ENCODE measurements at regions not wholly inside any gene's neighbourhood (a gene's known extent, or its start where the extent isn't known, plus 50 kb on each side); places are given as distances from the start of the nearest gene placed in this dataset.
"Not testable (repeated sequence)": the region's sequence is repeated elsewhere in the genome, so short reads cannot be mapped to it uniquely, and the experiment has no call there.

GRCh38 chr1:46878173-46878782 lies 63.0 kb downstream of the CYP4A11 start:
- DNase-seq: peak; percentile 37

- DNase-seq: not testable (repeated sequence)
Measured at GRCh38 chr1:46876093-46876492, 65.2 kb downstream of the CYP4A11 start.

All from suppressor macrophage treated with lipopolysaccharide for 4 hours (primary cell).